ENCODE measurements at regions not wholly inside any gene's neighbourhood (a gene's known extent, or its start where the extent isn't known, plus 50 kb on each side); places are given as distances from the start of the nearest gene placed in this dataset.

DNA sequence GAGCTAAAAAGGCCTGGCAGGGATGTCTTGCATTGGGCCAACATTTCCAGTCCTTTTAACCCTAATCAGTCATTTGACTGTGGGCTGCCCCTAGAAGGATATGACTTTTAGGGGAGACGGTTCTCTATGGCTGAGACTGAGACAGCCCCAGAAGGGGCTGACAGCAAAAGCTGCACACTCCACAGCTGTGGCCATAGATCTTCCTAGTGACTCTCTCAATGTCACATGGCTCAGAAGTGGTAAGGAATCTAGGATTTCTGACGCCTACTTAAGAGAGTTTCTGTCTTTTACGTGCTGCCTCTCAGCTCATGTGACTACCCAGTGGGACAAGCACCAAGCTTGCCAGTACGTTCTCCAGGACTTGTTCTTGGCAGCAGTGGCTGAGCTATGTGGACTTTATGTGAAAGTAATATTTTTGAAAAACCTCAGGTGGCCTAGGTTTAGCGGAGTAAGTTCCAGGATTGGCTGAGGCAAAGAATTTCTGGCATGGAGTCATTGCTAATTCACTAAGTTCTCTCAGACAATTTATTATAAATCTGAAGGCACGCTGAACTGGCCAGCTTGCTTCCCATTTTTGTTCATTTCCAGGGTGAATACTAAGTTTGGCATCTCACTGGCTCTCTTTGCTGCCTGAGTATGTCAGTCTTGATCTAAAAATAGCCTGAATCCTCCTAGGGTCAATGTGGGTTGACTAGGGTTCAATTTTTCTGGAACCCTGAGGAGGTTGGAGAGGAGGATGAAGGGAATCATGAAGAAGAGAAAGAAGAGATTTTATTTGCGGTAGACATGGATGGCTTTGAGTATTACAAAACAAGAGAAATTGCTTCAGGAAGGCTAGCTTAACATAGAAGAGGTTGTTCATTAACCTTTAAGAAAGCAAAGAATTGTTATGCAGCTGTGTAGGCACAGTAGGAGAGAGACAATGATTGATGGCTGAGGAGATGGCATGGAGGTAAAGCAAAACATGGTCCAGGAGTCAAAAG is 271.8 kb downstream of the AEBP2 start:
- TF ChIP-seq, protein P1, sequence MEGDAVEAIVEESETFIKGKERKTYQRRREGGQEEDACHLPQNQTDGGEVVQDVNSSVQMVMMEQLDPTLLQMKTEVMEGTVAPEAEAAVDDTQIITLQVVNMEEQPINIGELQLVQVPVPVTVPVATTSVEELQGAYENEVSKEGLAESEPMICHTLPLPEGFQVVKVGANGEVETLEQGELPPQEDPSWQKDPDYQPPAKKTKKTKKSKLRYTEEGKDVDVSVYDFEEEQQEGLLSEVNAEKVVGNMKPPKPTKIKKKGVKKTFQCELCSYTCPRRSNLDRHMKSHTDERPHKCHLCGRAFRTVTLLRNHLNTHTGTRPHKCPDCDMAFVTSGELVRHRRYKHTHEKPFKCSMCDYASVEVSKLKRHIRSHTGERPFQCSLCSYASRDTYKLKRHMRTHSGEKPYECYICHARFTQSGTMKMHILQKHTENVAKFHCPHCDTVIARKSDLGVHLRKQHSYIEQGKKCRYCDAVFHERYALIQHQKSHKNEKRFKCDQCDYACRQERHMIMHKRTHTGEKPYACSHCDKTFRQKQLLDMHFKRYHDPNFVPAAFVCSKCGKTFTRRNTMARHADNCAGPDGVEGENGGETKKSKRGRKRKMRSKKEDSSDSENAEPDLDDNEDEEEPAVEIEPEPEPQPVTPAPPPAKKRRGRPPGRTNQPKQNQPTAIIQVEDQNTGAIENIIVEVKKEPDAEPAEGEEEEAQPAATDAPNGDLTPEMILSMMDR (IDR thresholded peaks at IDR 0.05; ENCODE audit: low read length): no peak
- TF ChIP-seq EZH2phosphoT487 (IDR thresholded peaks at IDR 0.05; ENCODE audit: low read length): no peak
